ENCODE measurements at regions not wholly inside any gene's neighbourhood (a gene's known extent, or its start where the extent isn't known, plus 50 kb on each side); places are given as distances from the start of the nearest gene placed in this dataset.

- POLR2A ChIA-PET (ENCODE audit: partially characterized antibody) = no interaction called here
- TF ChIP-seq NRF1 (IDR thresholded peaks at IDR 0.05; ENCODE audit: low read depth, low read length) (no peak), GABPA (IDR thresholded peaks at IDR 0.05; ENCODE audit: borderline replicate concordance, insufficient read depth, low read length) (no peak), YY1 (IDR thresholded peaks at IDR 0.05; ENCODE audit: low read depth, low read length) (no peak), POLR2A (IDR thresholded peaks at IDR 0.05; ENCODE audit: control extremely low read depth in 1 of 2, low read depth in 2 of 2, low read length in 2 of 2) (no peak)
- no peak overlapping the region for H3K23ac ChIP-seq (ENCODE audit: insufficient read length)
Measured at GRCh38 chr5:101306391-101307137, 403.5 kb upstream of the ST8SIA4 start.

More at GRCh38 chr5:101306391-101307137, 403.5 kb upstream of the ST8SIA4 start:
- Histone ChIP-seq H3K27me3 (replicated peaks in 1 of 4; ENCODE audit: control insufficient read depth in 3 of 4, extremely low read depth in 1 of 4, insufficient read depth in 3 of 4, low read length in 3 of 4) (no peaks in the 10 kb centered on the region), H4K8ac (ENCODE audit: extremely low read depth, insufficient read depth, low read length) (no peak overlapping the region), H2BK5ac (ENCODE audit: low read depth, low read length) (no peak overlapping the region), H2BK15ac (ENCODE audit: low read length) (no peak overlapping the region), H2BK12ac (ENCODE audit: low read depth, low read length) (no peak overlapping the region), H3K4me1 (replicated peaks in 1 of 4; ENCODE audit: control insufficient read depth in 3 of 4, insufficient read depth in 4 of 4, low read length in 3 of 4) (0 out of 7 replicates have a peak, but pooled peaks cover 0 to 4% (median 0%) of the 10 kb centered on the region in 4 experiments), H3K14ac (ENCODE audit: insufficient read length) (no peak overlapping the region), H3K79me2 (ENCODE audit: control insufficient read depth in 1 of 2, insufficient read depth in 2 of 2, low read length in 2 of 2) (no peaks in the 10 kb centered on the region), H3K18ac (ENCODE audit: extremely low read depth, low read length) (no peak overlapping the region), H3K79me1 (ENCODE audit: low read depth, low read length) (no peaks in the 10 kb centered on the region), H2BK120ac (replicated peaks; ENCODE audit: low read depth, low read length) (no peak overlapping the region), H2AFZ (ENCODE audit: low read length) (no peak overlapping the region), H3K36me3 (ENCODE audit: control insufficient read depth in 2 of 4, insufficient read depth in 4 of 4, low read length in 3 of 4) (no peaks in the 10 kb centered on the region), H3K23me2 (ENCODE audit: low read depth, low read length) (no peaks in the 10 kb centered on the region), H2AK5ac (ENCODE audit: low read depth, low read length) (no peak overlapping the region), H3K56ac (replicated peaks; ENCODE audit: insufficient read length, low read depth, low read length) (no peak overlapping the region), H4K20me1 (replicated peaks in 1 of 2; ENCODE audit: control insufficient read depth in 1 of 2, insufficient read depth in 2 of 2, low read length in 2 of 2) (no peaks in the 10 kb centered on the region), H4K91ac (replicated peaks; ENCODE audit: insufficient read length, low read length) (no peak overlapping the region), H4K5ac (ENCODE audit: insufficient read length, low read depth, low read length) (no peak overlapping the region), H3K27ac (ENCODE audit: low read depth, low read length) (no peak overlapping the region), H3K4me3 (ENCODE audit: extremely low read depth in 1 of 4, insufficient read depth in 2 of 4, low read depth in 3 of 4, low read length in 4 of 4) (no peak overlapping the region), H2BK20ac (ENCODE audit: low read length) (no peak overlapping the region), H3K9me3 (ENCODE audit: insufficient read depth in 2 of 2, low read depth in 1 of 2, low read length in 1 of 2) (no peaks in the 10 kb centered on the region), H3K4me2 (ENCODE audit: insufficient read depth in 1 of 2, low read depth in 2 of 2, low read length in 2 of 2) (no peak overlapping the region), H3K9ac (replicated peaks in 1 of 4; ENCODE audit: extremely low read depth in 1 of 4, low read depth in 3 of 4, low read length in 3 of 4) (no peak overlapping the region), H3K4ac (replicated peaks; ENCODE audit: insufficient read length, low read depth, low read length) (no peak overlapping the region)
- 84% methylated on average over 5 of the region's 5 CpGs; no CpG with 5 or more reads in 1 of the 2 experiments for WGBS, 2 experiments (ENCODE audit: extremely low coverage in 1 of 2, insufficient coverage in 1 of 2, insufficient read length in 1 of 2, insufficient replicate concordance in 2 of 2, low coverage in 1 of 2, low lambda C conversion rate in 2 of 2, missing lambda C conversion rate in 1 of 2)
- no peak for FAIRE-seq
- CTCF ChIA-PET (ENCODE audit: partially characterized antibody) = no interaction called here
- no peak for DNase-seq (ENCODE audit: low read depth in 1 of 2, low spot score in 2 of 2)

Data from H1 (cell line).